GM12873 (cell line): ENCODE measurements at regions not wholly inside any gene's neighbourhood (a gene's known extent, or its start where the extent isn't known, plus 50 kb on each side); places are given as distances from the start of the nearest gene placed in this dataset.

Source experiments
- CTCF ChIP-seq: IDR thresholded peaks from 2 replicates; pipeline ENCODE4 v1.5.1; 2012; ENCODE audit warnings: low read depth, mild to moderate bottlenecking, moderate library complexity, low read length, control low read depth; ENCODE audit not compliant: insufficient read depth; ENCODE audit errors: missing control alignments

GRCh38 chr10:123563581-123563855 is 102.6 kb upstream of the GPR26 start:
- no peak for TF ChIP-seq CTCF

GRCh38 chr10:123563994-123564393 is 102.2 kb upstream of the GPR26 start:
- TF ChIP-seq CTCF, result no peak

- TF ChIP-seq CTCF, result no peak
These were observed 101.5 kb upstream of the GPR26 start for GRCh38 chr10:123564631-123565030.

GRCh38 chr10:123565691-123566660 is 100.2 kb upstream of the GPR26 start:
- no peak for TF ChIP-seq CTCF

GRCh38 chr10:123567984-123568739 is 98.0 kb upstream of the GPR26 start:
- TF ChIP-seq CTCF, result no peak

GRCh38 chr10:123568751-123569150 is 97.4 kb upstream of the GPR26 start:
- TF ChIP-seq CTCF, result no peak

- TF ChIP-seq CTCF, result no peak
These were observed 96.6 kb upstream of the GPR26 start for GRCh38 chr10:123569436-123570035.
